ENCODE measurements at regions not wholly inside any gene's neighbourhood (a gene's known extent, or its start where the extent isn't known, plus 50 kb on each side); places are given as distances from the start of the nearest gene placed in this dataset.

DNA sequence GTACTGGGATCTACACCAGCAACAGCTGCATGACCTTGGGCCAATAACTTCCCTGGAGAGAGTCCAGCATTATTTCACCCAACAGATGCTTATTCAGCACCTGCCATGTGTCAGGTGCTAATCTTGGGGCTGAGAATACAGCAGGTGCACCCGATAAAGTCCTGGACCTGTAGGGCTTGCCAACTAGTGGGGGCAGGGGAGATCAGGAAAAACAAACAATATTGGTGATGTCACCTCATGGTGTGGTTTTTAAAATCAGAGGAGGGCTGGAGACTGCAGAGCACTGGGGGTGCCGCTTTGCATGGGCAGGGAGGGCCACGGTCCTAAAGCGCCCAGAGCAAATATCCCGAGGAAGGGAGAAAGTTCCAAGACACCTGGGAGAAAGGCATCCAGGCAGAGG, 218.8 kb downstream of the C16orf95 start:
- POLR2A ChIA-PET = no interaction called here
- Histone ChIP-seq H4K20me1 (ENCODE audit: control insufficient read depth, insufficient read depth) (no peaks in the 10 kb centered on the region), H3K27me3 (replicated peaks in 1 of 2; ENCODE audit: control insufficient read depth in 2 of 2, insufficient read depth in 2 of 2, low read length in 1 of 2) (no peaks in the 10 kb centered on the region; a peak in 1 of 4 replicates), H3K36me3 (ENCODE audit: control insufficient read depth in 2 of 2, insufficient read depth in 2 of 2, low read length in 1 of 2) (no peaks in the 10 kb centered on the region), H3K27ac (ENCODE audit: control insufficient read depth, insufficient read depth) (no peak overlapping the region), H3K9ac (ENCODE audit: control insufficient read depth, insufficient read depth, low read length) (no peak overlapping the region), H3K79me2 (ENCODE audit: control insufficient read depth, insufficient read depth, low read length) (no peaks in the 10 kb centered on the region), H3K4me1 (ENCODE audit: control insufficient read depth, insufficient read depth, low read length) (no peaks in the 10 kb centered on the region), H2AFZ (ENCODE audit: control insufficient read depth, low read depth, low read length) (no peak overlapping the region), H3K9me3 (replicated peaks; ENCODE audit: control insufficient read depth, insufficient read depth, low read length) (no peaks in the 10 kb centered on the region), H3K4me3 (no peak overlapping the region), H3K4me2 (ENCODE audit: control insufficient read depth, insufficient read depth) (no peak overlapping the region)
- FAIRE-seq (no peak), DNase-seq (ENCODE audit: low read depth, low spot score) (no peak), ATAC-seq (no peak)
- TF ChIP-seq ZBED1 (IDR thresholded peaks at IDR 0.05; ENCODE audit: borderline replicate concordance) (no peak), RCOR1 (conservative IDR thresholded peaks at IDR 0.05; ENCODE audit: low read depth, low read length) (no peak), CBX5 (IDR thresholded peaks at IDR 0.05; ENCODE audit: low read depth) (no peak), SUZ12 (IDR thresholded peaks at IDR 0.05; ENCODE audit: unreplicated experiment) (no peak), CHD1 (IDR thresholded peaks at IDR 0.05; ENCODE audit: low read depth, low read length) (no peak), NR2C2 (IDR thresholded peaks at IDR 0.05; ENCODE audit: borderline replicate concordance, control insufficient read depth, insufficient read length, low read depth) (no peak)
- intact Hi-C loops (cut with micrococcal nuclease; ENCODE audit: unreplicated experiment) (no loop called here), in situ Hi-C loops (cut with MboI) (no loop called here)
- RAD21 ChIA-PET (ENCODE audit: unreplicated experiment) = no interaction called here
- WGBS (ENCODE audit: insufficient coverage, insufficient replicate concordance, low lambda C conversion rate, missing lambda C conversion rate) = 48% methylated on average over 5 of the region's 5 CpGs
- SMC1A ChIA-PET (ENCODE audit: uncharacterized antibody, unreplicated experiment) = no interaction called here
- CTCF ChIA-PET = no interaction called here
- BruUV-seq (replicated peaks) = no TSS peak

DNA sequence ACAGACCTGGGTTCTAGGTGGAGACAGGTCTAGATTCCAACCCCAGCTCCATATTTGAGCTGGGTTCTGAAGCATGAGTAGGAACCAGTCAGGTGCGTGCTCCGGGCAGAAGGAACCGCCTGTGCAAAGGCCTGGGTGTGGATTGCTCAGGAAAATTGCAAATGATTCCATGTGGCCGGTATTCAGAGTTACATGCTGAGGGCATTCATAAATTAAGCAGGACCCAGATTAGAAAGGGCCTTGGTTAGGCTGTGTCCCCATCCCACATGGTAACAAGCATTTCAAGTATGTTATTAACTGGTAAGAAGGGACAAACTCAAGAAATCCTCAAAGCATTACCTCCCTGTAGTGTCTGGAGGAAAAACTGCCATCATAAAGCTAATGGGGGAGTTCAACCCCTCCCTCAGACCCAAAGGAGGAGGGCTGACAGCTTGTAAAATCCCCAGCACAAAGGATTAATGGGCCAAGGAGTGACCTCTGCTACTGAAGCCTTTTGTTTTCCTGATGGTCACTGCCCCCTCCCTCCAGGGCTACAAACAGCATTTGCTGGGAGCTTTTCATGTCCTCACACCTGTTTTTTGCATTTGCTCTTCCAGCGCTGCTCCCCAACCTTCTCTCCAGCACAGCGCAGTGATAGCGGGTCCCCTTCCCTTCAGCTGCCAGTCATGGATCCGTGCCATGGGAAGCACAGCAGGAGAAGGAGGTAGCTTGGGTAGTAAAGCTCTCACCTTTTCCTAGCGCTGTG, 218.0 kb downstream of the C16orf95 start:
- Histone ChIP-seq H4K20me1 (ENCODE audit: control insufficient read depth, insufficient read depth) (no peaks in the 10 kb centered on the region), H3K27ac (ENCODE audit: control insufficient read depth, insufficient read depth) (no peak overlapping the region), H3K4me3 (no peak overlapping the region), H2AFZ (ENCODE audit: control insufficient read depth, low read depth, low read length) (no peak overlapping the region), H3K36me3 (ENCODE audit: control insufficient read depth in 2 of 2, insufficient read depth in 2 of 2, low read length in 1 of 2) (no peaks in the 10 kb centered on the region), H3K4me1 (ENCODE audit: control insufficient read depth, insufficient read depth, low read length) (no peaks in the 10 kb centered on the region), H3K9me3 (replicated peaks; ENCODE audit: control insufficient read depth, insufficient read depth, low read length) (no peaks in the 10 kb centered on the region), H3K9ac (ENCODE audit: control insufficient read depth, insufficient read depth, low read length) (no peak overlapping the region), H3K27me3 (replicated peaks in 1 of 2; ENCODE audit: control insufficient read depth in 2 of 2, insufficient read depth in 2 of 2, low read length in 1 of 2) (no peaks in the 10 kb centered on the region; a peak in 1 of 4 replicates), H3K4me2 (ENCODE audit: control insufficient read depth, insufficient read depth) (no peak overlapping the region), H3K79me2 (ENCODE audit: control insufficient read depth, insufficient read depth, low read length) (no peaks in the 10 kb centered on the region)
- CTCF ChIA-PET = no interaction called here
- in situ Hi-C loops (cut with MboI) (no loop called here), intact Hi-C loops (cut with micrococcal nuclease; ENCODE audit: unreplicated experiment) (no loop called here)
- ATAC-seq (no peak), DNase-seq (ENCODE audit: low read depth, low spot score) (no peak), FAIRE-seq (no peak)
- 63% methylated on average over 9 of the region's 9 CpGs for WGBS (ENCODE audit: insufficient coverage, insufficient replicate concordance, low lambda C conversion rate, missing lambda C conversion rate)
- POLR2A ChIA-PET = no interaction called here
- SMC1A ChIA-PET (ENCODE audit: uncharacterized antibody, unreplicated experiment) = no interaction called here
- BruUV-seq (replicated peaks) = no TSS peak
- RAD21 ChIA-PET (ENCODE audit: unreplicated experiment) = no interaction called here
- TF ChIP-seq, protein P1, sequence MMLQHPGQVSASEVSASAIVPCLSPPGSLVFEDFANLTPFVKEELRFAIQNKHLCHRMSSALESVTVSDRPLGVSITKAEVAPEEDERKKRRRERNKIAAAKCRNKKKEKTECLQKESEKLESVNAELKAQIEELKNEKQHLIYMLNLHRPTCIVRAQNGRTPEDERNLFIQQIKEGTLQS (IDR thresholded peaks at IDR 0.05; ENCODE audit: borderline replicate concordance, extremely low read depth, low read depth, low read length) = no peak
- no peak for TF ChIP-seq ZSCAN29 (IDR thresholded peaks at IDR 0.05)
